ENCODE measurements at regions not wholly inside any gene's neighbourhood (a gene's known extent, or its start where the extent isn't known, plus 50 kb on each side); places are given as distances from the start of the nearest gene placed in this dataset.

- TF ChIP-seq EZH2 (IDR thresholded peaks at IDR 0.05; ENCODE audit: borderline replicate concordance, low read depth, low read length, severe bottlenecking) (no peak), FOS (IDR thresholded peaks at IDR 0.05; ENCODE audit: borderline replicate concordance, insufficient read depth, low read length) (no peak), POLR2A (IDR thresholded peaks at IDR 0.05; ENCODE audit: low read depth, low read length) (no peak), CTCF (IDR thresholded peaks at IDR 0.05; ENCODE audit: extremely low read depth in 1 of 2, insufficient read depth in 1 of 2, low read depth in 1 of 2, low read length in 2 of 2) (no peak)
Measured at GRCh38 chr20:1805816-1806215, 89.4 kb upstream of the SIRPA start.

Measured in endothelial cell of umbilical vein (primary cell).